NCI-H2171 (cell line): ENCODE measurements at regions not wholly inside any gene's neighbourhood (a gene's known extent, or its start where the extent isn't known, plus 50 kb on each side); places are given as distances from the start of the nearest gene placed in this dataset.
"Not testable (repeated sequence)": the region's sequence is repeated elsewhere in the genome, so short reads cannot be mapped to it uniquely, and the experiment has no call there.

Experiments used
- DNase-seq: peaks from one replicate; lab custom pipeline; 2025; lab: John Stamatoyannopoulos, UW

- DNase-seq: no peak
Measured at GRCh38 chr4:24368801-24369200, 215.6 kb downstream of the DHX15 start.

GRCh38 chr4:24364852-24365251 lies 219.5 kb downstream of the DHX15 start:
- DNase-seq: no peak

GRCh38 chr4:24364249-24364648 lies 220.1 kb downstream of the DHX15 start:
- no peak for DNase-seq

GRCh38 chr4:24363751-24364150 lies 220.6 kb downstream of the DHX15 start:
- DNase-seq: no peak

- no peak for DNase-seq
Measured at GRCh38 chr4:24352112-24352511, 232.2 kb downstream of the DHX15 start.

- DNase-seq: not testable (repeated sequence)
Measured at GRCh38 chr4:24349168-24349996, 235.0 kb downstream of the DHX15 start.

GRCh38 chr4:24339260-24339659 lies 245.1 kb downstream of the DHX15 start:
- no peak for DNase-seq

GRCh38 chr4:24337451-24338190 lies 246.7 kb downstream of the DHX15 start:
- DNase-seq: no peak

GRCh38 chr4:24335616-24336015 lies 248.7 kb downstream of the DHX15 start:
- no peak for DNase-seq

GRCh38 chr4:24334906-24335305 lies 249.4 kb downstream of the DHX15 start:
- DNase-seq: no peak

- no peak for DNase-seq
Measured at GRCh38 chr4:24330573-24330972, 253.8 kb downstream of the DHX15 start.

- no peak for DNase-seq
Measured at GRCh38 chr4:24330172-24330571, 254.2 kb downstream of the DHX15 start.

GRCh38 chr4:24328711-24329110 lies 255.6 kb downstream of the DHX15 start:
- DNase-seq: no peak

- no peak for DNase-seq
Measured at GRCh38 chr4:24328310-24328709, 256.0 kb downstream of the DHX15 start.

GRCh38 chr4:24322995-24323394 lies 261.4 kb downstream of the DHX15 start:
- no peak for DNase-seq

GRCh38 chr4:24322511-24322910 lies 261.8 kb downstream of the DHX15 start:
- DNase-seq: no peak

GRCh38 chr4:24321616-24322015 lies 262.7 kb downstream of the DHX15 start:
- no peak for DNase-seq

GRCh38 chr4:24321131-24321530 lies 263.2 kb downstream of the DHX15 start:
- DNase-seq: no peak

- DNase-seq: no peak
Measured at GRCh38 chr4:24319387-24319786, 265.0 kb downstream of the DHX15 start.

GRCh38 chr4:24315056-24315455 lies 269.3 kb downstream of the DHX15 start:
- no peak for DNase-seq

GRCh38 chr4:24312261-24312913 lies 272.0 kb downstream of the DHX15 start:
- DNase-seq: no peak

GRCh38 chr4:24303926-24304325 lies 280.4 kb downstream of the DHX15 start:
- no peak for DNase-seq

GRCh38 chr4:24298911-24299310 lies 285.4 kb downstream of the DHX15 start:
- no peak for DNase-seq
